ENCODE measurements at regions not wholly inside any gene's neighbourhood (a gene's known extent, or its start where the extent isn't known, plus 50 kb on each side); places are given as distances from the start of the nearest gene placed in this dataset.

DNA sequence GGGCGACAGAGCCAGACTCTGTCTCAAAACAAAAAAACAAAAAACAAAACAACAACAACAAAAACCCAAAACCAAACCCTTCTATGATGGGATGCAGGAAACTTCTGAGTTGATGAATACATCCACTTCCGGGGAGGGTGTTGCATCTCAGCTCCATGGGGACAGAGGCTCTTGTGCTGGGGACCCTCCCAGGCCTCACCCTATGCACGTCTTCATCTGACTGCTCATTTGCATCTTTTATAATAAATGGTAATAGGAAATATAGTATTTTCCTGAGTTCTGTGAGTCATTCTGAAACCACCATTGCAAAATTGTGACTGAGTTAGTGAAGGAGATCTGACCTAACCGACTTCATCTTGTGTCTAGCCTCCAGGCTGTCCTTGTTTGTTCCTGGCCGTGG is 109.5 kb upstream of the SLC28A3 start:
- no peak for DNase-seq (ENCODE audit: low read depth in 2 of 2)

- no peak for DNase-seq (ENCODE audit: low read depth in 2 of 2)
Measured at GRCh38 chr9:84456527-84456926, 116.0 kb upstream of the SLC28A3 start.

DNA sequence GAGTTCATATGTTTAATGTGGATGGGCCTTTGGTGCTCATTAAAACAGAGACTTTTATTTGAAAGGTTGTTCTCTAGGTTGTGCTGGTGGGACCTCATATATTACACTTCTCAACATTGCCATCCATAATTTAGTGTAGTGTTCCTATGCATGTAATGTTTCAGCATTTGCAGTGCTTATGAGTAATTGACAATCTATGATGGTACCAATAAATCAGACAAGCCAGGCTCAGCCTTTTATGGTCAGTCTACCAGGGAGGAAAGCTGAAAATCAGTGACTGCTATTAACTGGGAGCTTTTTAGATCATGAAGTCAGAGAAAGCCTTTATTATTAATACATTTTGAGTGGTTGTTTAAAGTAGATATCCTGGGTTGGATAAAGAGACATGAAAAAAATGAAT is 120.1 kb upstream of the SLC28A3 start:
- no peak for DNase-seq (ENCODE audit: low read depth in 2 of 2)

DNA sequence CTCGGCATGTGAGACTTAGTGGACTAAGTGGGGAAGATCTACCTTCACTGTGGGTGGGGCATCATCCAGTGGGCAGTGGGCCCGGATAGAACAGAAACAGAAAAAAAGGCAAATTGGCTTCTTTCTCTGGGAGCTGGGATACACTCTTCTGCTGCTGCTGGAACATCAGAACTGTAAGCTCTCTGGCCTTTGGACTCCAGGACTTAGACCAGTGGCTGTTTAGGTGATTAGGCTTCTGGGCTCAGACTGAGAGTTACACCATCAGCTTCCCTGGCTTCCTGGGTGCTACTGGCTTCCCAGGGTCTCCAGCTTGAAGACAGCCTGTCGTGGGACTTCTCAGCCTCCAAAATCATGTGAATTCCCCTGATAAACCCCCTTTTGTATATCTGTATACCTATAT is 122.7 kb upstream of the SLC28A3 start:
- no peak for DNase-seq (ENCODE audit: low read depth in 2 of 2)

- DNase-seq (ENCODE audit: low read depth in 2 of 2), result no peak
Measured at GRCh38 chr9:84466580-84467285, 126.2 kb upstream of the SLC28A3 start.

DNA sequence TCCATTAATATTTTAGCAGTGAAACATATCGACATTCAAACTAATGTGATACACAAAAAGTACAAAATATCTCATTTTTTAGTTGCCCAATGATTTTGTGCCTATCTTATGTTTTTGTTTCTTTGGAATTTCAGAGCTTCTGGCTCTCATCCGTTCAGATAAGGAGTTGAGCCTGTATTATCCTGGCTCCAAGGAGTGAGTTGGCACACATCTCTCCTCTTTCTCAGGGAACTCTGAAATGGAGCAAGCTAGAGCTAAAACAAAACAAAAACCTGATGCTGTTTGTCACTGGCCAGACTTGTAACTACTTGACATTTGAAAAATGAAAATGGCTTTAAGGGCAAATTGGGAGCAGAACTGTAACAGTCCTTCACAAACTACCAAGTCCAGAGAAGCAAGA is 131.3 kb upstream of the SLC28A3 start:
- DNase-seq (ENCODE audit: low read depth in 2 of 2), result no peak

DNA sequence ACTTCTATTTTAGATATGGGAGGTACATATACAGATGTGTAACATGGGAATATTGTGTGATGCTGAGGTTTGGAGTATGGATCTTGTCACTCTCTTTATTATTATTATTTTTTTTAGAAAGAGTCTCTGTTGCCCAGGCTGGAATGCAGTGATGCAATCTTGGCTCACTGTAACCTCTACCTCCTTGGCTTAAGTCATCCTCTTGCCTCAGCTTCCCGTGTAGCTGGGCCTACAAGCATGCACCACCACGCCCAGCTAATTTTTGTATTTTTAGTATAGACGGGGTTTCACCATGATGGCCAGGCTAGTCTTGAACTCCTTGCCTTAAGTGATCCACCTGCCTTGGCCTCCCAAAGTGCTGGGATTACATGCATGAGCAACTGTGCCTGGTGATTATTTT is 138.4 kb upstream of the SLC28A3 start:
- DNase-seq (ENCODE audit: low read depth in 2 of 2), result no peak

DNA sequence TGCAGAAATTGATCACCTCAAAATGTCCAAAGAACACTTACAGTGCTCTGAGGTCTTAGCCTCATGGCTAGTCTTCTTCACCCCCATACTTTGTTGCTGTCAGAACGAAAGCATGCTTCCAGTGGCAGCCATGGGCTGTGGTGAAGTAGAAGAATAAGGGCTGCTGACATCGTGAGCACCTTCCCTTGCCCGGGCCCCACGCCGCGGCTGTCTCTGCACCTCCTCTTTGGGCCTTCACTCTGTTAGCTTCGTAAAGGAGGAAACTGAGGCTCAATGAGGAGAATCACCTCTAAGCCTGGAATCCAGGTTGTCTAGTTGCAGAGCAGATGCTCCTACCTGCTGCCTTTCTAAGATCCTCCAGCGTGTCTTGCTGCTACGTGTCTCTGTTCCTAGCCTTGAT is 139.5 kb upstream of the SLC28A3 start:
- DNase-seq (ENCODE audit: low read depth in 2 of 2), result no peak

DNA sequence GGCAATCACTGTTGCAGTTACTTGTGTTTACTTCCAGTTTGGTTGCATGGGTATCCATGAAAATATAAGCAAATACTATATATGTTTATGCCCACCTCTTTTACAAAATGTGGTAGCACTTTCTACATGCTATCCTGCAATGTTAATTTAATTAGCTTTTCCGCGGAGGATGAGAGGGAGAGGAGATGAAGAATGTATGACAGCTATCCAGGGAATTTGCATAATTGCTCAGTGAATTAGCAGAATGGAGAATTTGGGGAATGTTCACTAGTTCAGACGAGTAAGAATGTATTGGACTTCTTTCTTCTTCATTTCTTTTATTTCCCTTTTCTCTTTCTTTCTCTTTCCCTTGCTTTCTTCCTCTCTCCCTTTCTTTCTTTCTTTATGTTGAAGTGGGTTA is 140.7 kb upstream of the SLC28A3 start:
- DNase-seq (ENCODE audit: low read depth in 2 of 2), result no peak

DNA sequence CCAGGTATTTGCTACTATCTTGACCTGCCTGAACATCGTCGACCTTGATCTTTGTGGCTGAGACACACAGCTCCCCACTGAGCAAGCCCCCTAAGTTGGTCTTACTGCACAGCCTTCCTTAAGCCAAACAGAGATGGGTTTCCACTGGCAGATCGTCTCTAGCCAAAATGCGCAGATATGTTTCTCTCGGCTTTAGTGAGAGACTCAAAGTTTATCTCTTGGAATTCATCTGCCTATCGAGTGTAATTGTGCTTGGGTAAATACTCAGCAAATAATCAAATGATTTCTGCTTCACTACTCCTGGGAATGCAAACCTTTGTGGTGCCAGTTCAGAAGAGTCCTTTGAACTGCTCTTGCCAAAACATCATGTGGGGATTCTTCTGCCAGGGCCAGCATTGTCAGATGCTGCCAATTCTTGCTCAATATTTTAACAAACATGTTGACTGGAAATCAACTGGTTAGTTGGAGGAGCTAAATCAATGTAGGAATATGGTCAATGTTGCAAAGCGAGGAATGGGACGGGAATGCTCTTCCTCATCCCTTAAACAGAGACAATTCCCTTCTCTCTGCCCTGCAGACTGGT is 141.2 kb upstream of the SLC28A3 start:
- DNase-seq (ENCODE audit: low read depth in 2 of 2), result no peak

- DNase-seq (ENCODE audit: low read depth in 2 of 2), result no peak
Measured at GRCh38 chr9:84482607-84483006, 142.0 kb upstream of the SLC28A3 start.

DNA sequence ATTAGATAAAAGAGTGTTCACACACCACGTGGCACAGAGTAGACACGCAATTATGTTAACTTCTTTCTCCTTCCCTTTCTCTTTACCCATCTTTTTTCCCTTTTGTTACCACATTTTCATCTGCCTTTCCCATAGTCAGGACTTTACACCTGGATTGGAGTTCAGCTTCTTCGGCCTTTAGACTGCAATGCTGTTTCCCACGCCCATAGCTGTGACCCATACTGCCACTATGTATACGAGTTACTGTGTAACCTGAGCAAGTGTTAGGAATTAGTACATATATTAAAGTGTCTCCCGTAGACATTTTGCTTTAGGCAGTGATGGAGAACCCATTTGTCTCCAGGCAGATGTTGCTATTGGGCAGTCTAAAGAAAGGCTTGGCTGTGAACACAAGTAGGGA is 143.6 kb upstream of the SLC28A3 start:
- DNase-seq (ENCODE audit: low read depth in 2 of 2), result no peak

GRCh38 chr9:84485539-84485938 is 145.0 kb upstream of the SLC28A3 start:
- DNase-seq (ENCODE audit: low read depth in 2 of 2), result no peak

DNA sequence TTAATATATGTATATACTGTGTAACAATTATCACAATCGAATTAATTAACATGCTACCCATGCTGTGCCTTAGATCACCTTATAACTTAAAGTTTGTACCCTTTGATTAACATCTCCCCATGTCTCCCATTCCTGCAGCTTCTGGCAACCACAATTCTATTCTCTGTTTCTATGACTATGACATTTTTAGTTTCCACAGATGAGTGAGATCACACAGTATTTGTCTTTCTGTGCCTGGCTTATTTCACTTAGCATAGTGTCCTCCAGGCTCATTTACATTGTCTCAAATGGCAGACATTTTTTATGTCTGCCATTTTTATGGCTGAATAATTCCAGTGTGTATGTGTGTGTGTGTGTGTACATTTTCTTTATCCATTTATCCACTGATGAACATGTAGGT is 146.1 kb upstream of the SLC28A3 start:
- no peak for DNase-seq (ENCODE audit: low read depth in 2 of 2)

DNA sequence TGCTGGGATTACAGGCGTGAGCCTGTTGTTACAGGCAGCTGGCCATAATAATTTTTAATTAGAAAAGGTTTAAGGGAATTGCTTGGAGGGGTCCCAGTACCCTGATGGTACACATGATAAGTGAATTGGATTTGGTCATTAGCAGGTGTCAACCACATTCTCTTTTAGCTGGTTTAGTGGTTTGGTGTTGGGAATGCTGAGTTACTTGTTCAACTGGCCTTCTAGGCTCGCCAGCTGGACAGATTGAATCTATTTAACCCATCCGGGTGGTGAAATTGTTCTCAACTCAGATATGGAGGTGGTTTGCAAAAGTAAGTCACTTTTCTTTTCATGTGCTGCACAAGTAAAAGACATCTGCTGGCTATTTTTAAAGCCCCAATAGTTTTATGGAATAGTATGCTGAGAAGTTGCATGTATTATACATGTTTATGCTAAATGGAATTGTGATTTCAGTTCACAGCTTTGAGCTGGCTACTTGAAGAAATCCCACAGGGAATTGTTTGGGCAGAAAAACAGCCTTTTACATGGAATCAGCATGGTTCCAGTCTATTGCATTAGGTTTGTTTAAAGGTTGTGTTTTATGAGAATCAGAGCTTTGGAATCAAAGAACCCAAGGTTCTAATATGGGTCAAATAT is 149.8 kb upstream of the SLC28A3 start:
- no peak for DNase-seq (ENCODE audit: low read depth in 2 of 2)

DNA sequence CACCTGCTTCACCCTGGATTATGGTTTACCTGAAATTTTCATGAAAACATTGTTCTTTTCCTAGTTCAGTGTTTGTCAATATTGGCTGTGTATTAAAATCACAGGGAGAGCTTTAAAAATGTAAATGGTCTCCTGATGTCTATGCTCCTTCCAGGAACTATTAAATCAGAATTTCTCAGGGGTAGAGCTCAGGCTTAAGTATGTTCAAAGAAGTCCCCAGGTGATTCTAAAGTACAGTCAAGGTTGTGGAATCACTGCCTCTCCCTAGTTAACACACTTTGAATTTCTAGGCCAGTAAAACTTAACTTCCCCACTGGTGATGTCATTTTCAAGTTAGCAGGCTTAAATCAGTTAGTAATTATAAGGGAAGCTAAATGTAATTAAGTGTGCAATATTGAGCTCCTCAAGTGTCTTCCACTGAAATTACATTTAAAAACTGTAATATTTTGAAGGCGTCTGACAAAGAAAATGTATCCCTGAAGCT is 150.3 kb upstream of the SLC28A3 start:
- no peak for DNase-seq (ENCODE audit: low read depth in 2 of 2)

GRCh38 chr9:84492366-84493159 is 152.0 kb upstream of the SLC28A3 start:
- no peak for DNase-seq (ENCODE audit: low read depth in 2 of 2)

- DNase-seq (ENCODE audit: low read depth in 2 of 2), result no peak
Measured at GRCh38 chr9:84493284-84493947, 152.9 kb upstream of the SLC28A3 start.

DNA sequence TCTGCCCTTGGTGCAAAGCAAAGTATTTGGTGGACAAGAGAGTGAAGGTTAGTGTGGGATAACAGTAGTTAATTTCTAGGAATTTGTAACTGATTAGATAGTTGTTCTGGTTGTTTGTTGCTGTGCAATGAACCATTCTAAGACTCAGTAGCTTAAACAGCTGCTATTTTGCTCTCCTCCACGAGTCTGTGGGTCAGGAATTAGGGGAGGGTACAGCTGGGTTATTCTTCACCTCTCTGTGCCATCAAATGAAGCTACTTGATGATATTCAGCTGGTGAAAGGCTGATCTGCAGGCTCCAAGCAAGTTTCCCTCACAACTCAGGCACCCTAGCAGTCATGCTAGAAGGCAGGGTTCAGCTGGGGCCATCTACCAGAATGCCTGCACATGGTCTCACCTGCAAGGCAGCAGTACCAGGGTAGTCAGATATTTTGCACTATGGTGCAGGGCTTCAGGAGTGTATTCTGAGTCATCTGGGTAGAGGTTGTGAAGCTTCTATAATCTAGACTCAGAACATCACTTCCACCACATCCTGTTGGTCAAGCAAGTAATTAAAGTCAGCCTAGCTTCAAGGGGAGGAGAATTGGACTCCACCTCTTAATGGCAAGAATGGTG is 159.5 kb upstream of the SLC28A3 start:
- DNase-seq (ENCODE audit: low read depth in 2 of 2), result no peak

- no peak for DNase-seq (ENCODE audit: low read depth in 2 of 2)
Measured at GRCh38 chr9:84500826-84501225, 160.3 kb upstream of the SLC28A3 start.

DNA sequence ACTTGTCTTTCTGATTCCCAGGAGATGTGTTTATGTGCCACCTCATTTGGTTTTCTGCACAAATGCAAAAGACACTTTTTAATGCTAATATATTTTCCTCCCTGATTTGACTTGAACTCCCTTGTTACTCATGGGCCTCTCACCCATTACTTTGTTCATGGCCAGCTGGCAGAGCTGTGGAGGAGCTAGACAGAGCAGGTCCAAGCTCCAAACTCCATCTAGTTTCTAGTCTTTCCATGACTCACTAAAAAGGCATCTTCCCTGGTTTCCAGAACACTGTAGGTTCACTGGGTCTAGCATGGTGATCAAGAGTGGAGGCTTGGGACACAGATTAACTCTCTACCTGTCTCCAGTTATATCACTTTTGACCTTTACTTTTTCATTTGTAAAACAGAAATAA is 161.0 kb upstream of the SLC28A3 start:
- DNase-seq (ENCODE audit: low read depth in 2 of 2), result no peak

- DNase-seq (ENCODE audit: low read depth in 2 of 2), result no peak
Measured at GRCh38 chr9:84502066-84502465, 161.5 kb upstream of the SLC28A3 start.
